ENCODE measurements at regions not wholly inside any gene's neighbourhood (a gene's known extent, or its start where the extent isn't known, plus 50 kb on each side); places are given as distances from the start of the nearest gene placed in this dataset.
A peak's percentile ranks its signal among the peaks of the same experiment; 100 is the strongest.

- peak; percentile 18 for DNase-seq (ENCODE audit: low spot score)
Observed at GRCh38 chr2:206368484-206368883, 74.8 kb upstream of the ADAM23 start.

GRCh38 chr2:206368933-206369569 lies 74.3 kb upstream of the ADAM23 start:
- peak; percentile 77 for DNase-seq (ENCODE audit: low spot score)

GRCh38 chr2:206375956-206376355 lies 67.4 kb upstream of the ADAM23 start:
- no peak for DNase-seq (ENCODE audit: low spot score)

GRCh38 chr2:206378835-206379234 lies 64.5 kb upstream of the ADAM23 start:
- DNase-seq (ENCODE audit: low spot score) = no peak

GRCh38 chr2:206379266-206379665 lies 64.1 kb upstream of the ADAM23 start:
- DNase-seq (ENCODE audit: low spot score) = no peak

- no peak for DNase-seq (ENCODE audit: low spot score)
Observed at GRCh38 chr2:206379886-206380285, 63.4 kb upstream of the ADAM23 start.

GRCh38 chr2:206381881-206382280 lies 61.5 kb upstream of the ADAM23 start:
- no peak for DNase-seq (ENCODE audit: low spot score)

- DNase-seq (ENCODE audit: low spot score) = no peak
Observed at GRCh38 chr2:206383669-206384068, 59.7 kb upstream of the ADAM23 start.

- no peak for DNase-seq (ENCODE audit: low spot score)
Observed at GRCh38 chr2:206387808-206388207, 55.5 kb upstream of the ADAM23 start.

- no peak for DNase-seq (ENCODE audit: low spot score)
Observed at GRCh38 chr2:206388698-206389097, 54.6 kb upstream of the ADAM23 start.

- no peak for DNase-seq (ENCODE audit: low spot score)
Observed at GRCh38 chr2:206389164-206389563, 54.2 kb upstream of the ADAM23 start.

GRCh38 chr2:206390181-206390580 lies 53.2 kb upstream of the ADAM23 start:
- DNase-seq (ENCODE audit: low spot score) = no peak

- DNase-seq (ENCODE audit: low spot score) = no peak
Observed at GRCh38 chr2:206392118-206392517, 51.2 kb upstream of the ADAM23 start.

All from pons (tissue), 1 donor.